NCI-H187 treated with DMSO at 0.1 percent for 48 hours (cell line): ENCODE measurements at regions not wholly inside any gene's neighbourhood (a gene's known extent, or its start where the extent isn't known, plus 50 kb on each side); places are given as distances from the start of the nearest gene placed in this dataset.
A peak's percentile ranks its signal among the peaks of the same experiment; 100 is the strongest.

Experiments
- DNase-seq: peaks from one replicate; lab custom pipeline; 2025; lab: John Stamatoyannopoulos, UW

- DNase-seq: no peak
Measured at GRCh38 chr13:36552334-36552733, 120.0 kb downstream of the CCNA1 start.

GRCh38 chr13:36553491-36553890 lies 120.3 kb upstream of the SERTM1 start:
- DNase-seq: peak; percentile 95

GRCh38 chr13:36555151-36555986 lies 118.5 kb upstream of the SERTM1 start:
- no peak for DNase-seq

DNA sequence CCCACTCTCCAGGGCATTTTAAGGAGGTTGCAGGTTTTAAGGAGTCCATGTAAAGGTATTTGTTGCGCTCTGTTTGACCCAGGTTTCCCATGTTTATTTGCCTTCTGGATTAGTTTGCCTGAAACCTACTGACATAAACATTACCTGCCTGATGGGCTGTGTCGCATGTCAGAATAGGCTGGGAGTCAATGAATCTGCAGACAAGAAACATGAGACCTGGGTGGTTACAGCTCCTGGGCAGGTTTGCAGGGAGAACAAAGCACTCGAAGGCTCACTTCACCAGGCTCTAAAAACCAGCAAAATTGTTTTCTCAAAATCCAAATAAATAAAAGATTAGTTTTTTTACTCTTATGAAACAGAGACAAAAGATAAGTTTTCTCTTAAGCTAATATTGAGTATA lies 114.4 kb upstream of the SERTM1 start:
- DNase-seq: no peak

GRCh38 chr13:36567485-36567884 lies 106.3 kb upstream of the SERTM1 start:
- DNase-seq: no peak

DNA sequence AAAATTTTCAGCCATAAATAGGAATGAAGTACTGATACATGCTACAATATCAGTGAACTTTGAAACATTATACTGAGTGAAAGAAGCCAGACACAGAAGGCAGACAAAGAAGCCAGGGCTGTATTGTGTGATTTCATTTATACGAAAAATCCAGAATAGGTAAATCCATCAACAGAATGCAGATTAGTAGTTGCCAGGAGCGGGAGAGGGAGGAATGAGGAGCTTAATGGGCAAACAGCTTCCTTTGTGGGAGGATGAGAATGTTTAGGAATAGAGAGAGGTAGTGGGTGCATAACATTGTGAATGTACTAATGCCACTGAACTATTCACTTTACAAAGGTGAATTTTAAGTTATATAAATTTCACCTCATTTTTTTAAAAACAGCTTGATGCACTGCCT lies 103.3 kb upstream of the SERTM1 start:
- DNase-seq: no peak

- DNase-seq: no peak
Measured at GRCh38 chr13:36571444-36571843, 102.4 kb upstream of the SERTM1 start.

GRCh38 chr13:36582977-36583376 lies 90.8 kb upstream of the SERTM1 start:
- no peak for DNase-seq

GRCh38 chr13:36599641-36600040 lies 74.2 kb upstream of the SERTM1 start:
- DNase-seq: no peak

DNA sequence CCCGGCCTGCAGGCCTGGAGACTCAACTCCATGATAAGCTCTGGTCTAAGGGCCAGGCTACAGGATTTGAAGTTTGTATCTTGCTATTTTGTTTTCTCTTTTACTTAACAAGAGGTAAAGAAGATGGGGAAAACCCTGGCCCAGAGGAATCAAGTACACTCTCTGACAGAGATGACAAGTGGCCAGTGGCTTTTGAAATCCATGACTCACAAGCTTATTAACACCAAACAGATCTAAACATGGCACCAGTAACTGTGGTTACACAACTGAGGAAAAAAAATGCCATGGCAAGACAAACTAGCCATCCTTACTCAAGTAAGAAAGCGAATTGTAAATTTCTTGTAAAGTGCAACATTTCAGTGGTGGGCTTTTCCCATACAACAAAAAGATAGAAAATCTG lies 72.6 kb upstream of the SERTM1 start:
- no peak for DNase-seq

GRCh38 chr13:36606060-36606459 lies 67.8 kb upstream of the SERTM1 start:
- no peak for DNase-seq

DNA sequence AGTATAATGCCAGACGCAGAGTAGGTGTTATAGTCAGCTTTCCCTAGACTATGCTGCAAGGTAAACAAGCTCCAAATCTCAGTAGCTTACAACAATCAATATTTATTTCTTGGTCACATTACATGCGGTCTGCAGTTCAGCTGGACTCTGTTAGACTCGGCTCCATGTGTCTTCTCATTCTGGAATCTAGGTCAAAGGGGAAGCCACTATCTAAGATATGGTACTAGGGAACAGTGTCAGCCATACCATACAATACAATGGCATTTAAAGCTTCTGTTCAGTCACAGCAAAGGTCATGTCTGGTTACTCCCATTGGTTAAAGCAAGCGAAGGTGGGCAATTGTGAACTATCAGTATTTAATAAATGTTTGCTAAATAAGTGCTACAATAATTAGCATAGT lies 65.3 kb upstream of the SERTM1 start:
- DNase-seq: no peak

DNA sequence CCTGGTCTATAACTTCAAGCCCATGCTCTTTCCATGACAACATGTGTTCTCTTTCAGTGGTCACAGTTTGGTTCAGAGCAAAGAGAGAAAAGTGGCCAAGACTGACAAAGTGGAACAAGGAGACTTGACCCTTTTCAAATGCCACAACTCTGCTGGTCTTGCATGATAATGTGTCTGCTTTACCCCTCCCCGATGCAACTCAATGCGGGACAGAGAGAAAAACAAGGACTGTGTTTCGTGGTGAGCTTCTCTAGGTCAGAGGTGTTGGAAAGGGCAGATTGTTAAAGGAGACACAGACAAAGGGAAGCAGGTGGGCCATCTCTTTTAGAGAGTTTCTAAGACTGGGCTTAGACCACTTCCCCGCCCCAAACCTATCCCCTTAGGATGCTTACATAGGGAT lies 61.6 kb upstream of the SERTM1 start:
- no peak for DNase-seq

DNA sequence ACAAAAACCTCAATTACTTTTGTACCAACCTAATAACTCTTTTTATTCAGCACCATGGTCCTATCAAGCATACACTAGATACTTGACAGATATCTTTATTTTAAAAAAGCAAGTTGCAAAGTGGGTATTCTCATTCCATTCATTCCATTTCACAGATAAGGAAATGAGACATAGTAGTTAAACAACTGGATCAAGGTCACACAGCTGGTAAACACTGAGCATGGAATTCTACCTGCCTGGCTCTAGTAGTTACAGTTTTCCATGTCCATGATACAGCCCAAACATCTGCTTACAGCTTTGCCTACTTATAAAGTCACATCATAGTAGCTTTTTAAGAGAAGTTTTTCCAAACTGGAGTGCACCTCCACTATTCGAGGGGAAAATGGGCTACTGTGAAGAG lies 57.1 kb upstream of the SERTM1 start:
- DNase-seq: no peak

DNA sequence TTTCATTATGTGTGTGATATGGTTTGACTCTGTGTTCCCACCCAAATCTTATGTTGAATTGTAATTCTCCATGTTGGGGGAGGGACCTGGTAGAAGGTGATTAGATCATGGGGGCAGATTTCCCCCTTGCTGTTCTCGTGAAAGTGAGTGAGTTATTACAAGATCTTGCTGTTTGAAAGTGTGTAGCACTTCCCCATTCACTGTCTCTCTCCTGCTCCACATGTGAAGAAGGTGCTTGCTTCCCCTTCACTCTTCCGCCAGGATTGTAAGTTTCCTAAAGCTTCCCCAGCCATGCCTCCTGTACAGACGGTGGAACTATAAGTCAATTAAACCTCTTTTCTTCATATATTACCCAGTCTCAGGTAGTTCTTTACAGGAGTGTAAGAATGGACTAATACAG lies 54.3 kb upstream of the SERTM1 start:
- no peak for DNase-seq
